RWPE2 (cell line): ENCODE measurements at regions not wholly inside any gene's neighbourhood (a gene's known extent, or its start where the extent isn't known, plus 50 kb on each side); places are given as distances from the start of the nearest gene placed in this dataset.

Experiments used
- ATAC-seq: fragments of 200-7000 bp; cut with Tn5 transposase; 3 replicates; pipeline ENCODE4 v1.9.1; 2021; ENCODE audit warnings: low read depth
- DNase-seq: peaks from one replicate; pipeline ENCODE4 v3.0.0-alpha.2; 2020; ENCODE audit warnings: low spot score
- H3K27ac ChIP-seq: fragments of 450-650 bp; 2 replicates; pipeline ENCODE4 v1.5.1; 2017; ENCODE audit warnings: mild to moderate bottlenecking; ENCODE audit not compliant: poor library complexity, severe bottlenecking
- H3K27me3 ChIP-seq: fragments of 250-450 bp; sonication (Bioruptor Pico); 2 replicates; pipeline ENCODE4 v1.5.1; 2021; ENCODE audit warnings: mild to moderate bottlenecking, moderate library complexity; ENCODE audit not compliant: insufficient read depth, poor library complexity, severe bottlenecking
- H3K36me3 ChIP-seq: fragments of 250-450 bp; sonication (Bioruptor Pico); 2 replicates; pipeline ENCODE4 v1.5.1; 2020; ENCODE audit warnings: low read depth, mild to moderate bottlenecking, moderate library complexity
- H3K4me1 ChIP-seq: fragments of 250-450 bp; sonication (Bioruptor Pico); 2 replicates; pipeline ENCODE4 v1.5.1; 2021; ENCODE audit warnings: mild to moderate bottlenecking, moderate library complexity; ENCODE audit not compliant: insufficient read depth, poor library complexity, severe bottlenecking
- H3K4me3 ChIP-seq: fragments of 250-450 bp; sonication (Bioruptor Pico); 2 replicates; pipeline ENCODE4 v1.5.1; 2021; ENCODE audit warnings: mild to moderate bottlenecking, moderate library complexity; ENCODE audit not compliant: severe bottlenecking
- H3K9me3 ChIP-seq: fragments of 250-450 bp; sonication (Bioruptor Pico); 2 replicates; pipeline ENCODE4 v1.5.1; 2021; ENCODE audit warnings: mild to moderate bottlenecking, moderate library complexity; ENCODE audit not compliant: severe bottlenecking
- TF ChIP-seq, protein P1 (sequence below): fragments of 450-650 bp; IDR thresholded peaks from one replicate; pipeline ENCODE4 v1.5.1; 2017; ENCODE audit warnings: mild to moderate bottlenecking, moderate library complexity; ENCODE audit not compliant: poor library complexity, severe bottlenecking

DNA sequence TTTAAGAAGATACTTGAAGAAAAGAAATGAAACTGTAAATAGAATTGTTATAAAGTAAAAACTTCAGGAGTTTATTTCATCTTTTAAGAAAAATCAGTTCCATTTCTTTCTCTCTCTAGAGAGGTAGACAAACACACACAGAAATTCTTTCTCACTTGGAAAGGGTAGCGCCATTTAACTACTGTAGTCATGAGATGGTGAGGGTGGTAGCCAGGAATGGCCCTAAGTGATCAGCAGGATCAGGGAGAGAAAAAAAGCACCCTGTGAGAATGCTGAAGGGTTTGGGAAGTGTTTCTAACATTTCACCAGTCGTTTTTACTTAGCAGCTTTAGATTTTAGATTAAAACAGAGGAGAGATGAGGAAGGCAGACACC is 205.7 kb upstream of the RUNX1 start:
- peaks cover 43% of the 10 kb centered on the region for H3K4me1 ChIP-seq
- DNase-seq (no peak), ATAC-seq (no peak)
- no peak overlapping the region for H3K4me3 ChIP-seq
- TF ChIP-seq, protein P1, sequence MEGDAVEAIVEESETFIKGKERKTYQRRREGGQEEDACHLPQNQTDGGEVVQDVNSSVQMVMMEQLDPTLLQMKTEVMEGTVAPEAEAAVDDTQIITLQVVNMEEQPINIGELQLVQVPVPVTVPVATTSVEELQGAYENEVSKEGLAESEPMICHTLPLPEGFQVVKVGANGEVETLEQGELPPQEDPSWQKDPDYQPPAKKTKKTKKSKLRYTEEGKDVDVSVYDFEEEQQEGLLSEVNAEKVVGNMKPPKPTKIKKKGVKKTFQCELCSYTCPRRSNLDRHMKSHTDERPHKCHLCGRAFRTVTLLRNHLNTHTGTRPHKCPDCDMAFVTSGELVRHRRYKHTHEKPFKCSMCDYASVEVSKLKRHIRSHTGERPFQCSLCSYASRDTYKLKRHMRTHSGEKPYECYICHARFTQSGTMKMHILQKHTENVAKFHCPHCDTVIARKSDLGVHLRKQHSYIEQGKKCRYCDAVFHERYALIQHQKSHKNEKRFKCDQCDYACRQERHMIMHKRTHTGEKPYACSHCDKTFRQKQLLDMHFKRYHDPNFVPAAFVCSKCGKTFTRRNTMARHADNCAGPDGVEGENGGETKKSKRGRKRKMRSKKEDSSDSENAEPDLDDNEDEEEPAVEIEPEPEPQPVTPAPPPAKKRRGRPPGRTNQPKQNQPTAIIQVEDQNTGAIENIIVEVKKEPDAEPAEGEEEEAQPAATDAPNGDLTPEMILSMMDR, result no peak
- no peaks in the 10 kb centered on the region for H3K27me3 ChIP-seq
- H3K36me3 ChIP-seq, result no peaks in the 10 kb centered on the region
- peak overlapping the region; percentile 96 for H3K27ac ChIP-seq
- peaks cover 4% of the 10 kb centered on the region for H3K9me3 ChIP-seq

DNA sequence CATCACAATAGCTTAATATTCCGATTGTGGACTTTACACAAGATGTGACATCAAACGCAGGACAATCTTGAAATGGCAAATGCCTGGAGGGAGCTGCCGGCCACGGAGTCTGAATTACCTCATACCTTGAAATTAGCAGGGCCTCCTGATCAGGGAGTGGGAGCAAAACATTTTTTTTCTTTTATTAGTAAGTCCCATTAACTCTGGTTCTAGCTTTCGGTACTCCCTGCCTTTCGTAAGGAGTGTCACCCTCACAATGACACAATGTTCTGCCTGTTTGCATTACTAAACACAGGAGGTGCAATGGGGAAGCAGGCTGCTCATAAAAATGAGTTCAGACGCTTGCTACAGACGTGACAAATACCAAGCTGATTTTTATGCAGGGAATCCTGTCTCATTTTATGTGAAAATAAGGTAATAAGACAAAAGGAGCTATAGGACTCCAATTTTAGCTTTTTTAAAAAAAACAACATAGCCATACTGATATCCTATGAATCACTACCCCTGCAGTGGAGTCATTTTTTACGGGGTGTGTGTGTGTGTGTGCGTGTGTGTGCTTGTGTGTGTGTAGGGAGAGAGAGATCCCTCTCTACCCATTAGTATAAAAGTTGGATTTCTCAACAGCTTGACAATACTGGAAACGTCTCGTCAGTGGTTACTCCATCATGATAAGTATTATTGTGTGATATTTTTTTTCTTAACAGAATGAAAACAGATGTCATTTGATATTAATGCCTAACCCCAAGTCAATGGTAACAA is 205.1 kb upstream of the RUNX1 start:
- H3K9me3 ChIP-seq, result peaks cover 4% of the 10 kb centered on the region
- DNase-seq (no peak), ATAC-seq (no peak)
- no peaks in the 10 kb centered on the region for H3K27me3 ChIP-seq
- no peak overlapping the region for H3K4me3 ChIP-seq
- H3K36me3 ChIP-seq, result no peaks in the 10 kb centered on the region
- peak overlapping the region; percentile 96 for H3K27ac ChIP-seq
- H3K4me1 ChIP-seq, result peaks cover 47% of the 10 kb centered on the region
- TF ChIP-seq, protein P1, result no peak

DNA sequence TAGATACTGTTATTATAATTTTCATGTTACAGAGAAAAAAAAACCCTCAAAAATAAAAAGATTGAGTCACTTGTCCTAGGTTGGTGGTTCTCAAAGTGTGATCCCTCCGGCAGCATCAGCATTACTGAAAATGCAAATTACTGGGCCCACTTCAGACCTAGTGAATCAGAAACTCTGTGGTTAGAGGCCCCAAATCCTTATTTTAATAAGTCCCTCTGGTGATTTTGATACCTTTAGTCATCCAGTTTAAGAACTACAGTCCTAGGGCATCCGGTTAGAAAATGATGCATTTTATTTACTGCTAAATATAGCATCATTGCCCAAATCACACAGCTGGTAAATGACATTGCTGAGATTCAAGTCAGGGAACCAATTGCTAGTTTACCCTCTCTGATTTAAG is 203.7 kb upstream of the RUNX1 start:
- peak overlapping the region; percentile 96 for H3K27ac ChIP-seq
- H3K4me3 ChIP-seq, result no peak overlapping the region
- ATAC-seq, result no peak
- peaks cover 45% of the 10 kb centered on the region for H3K4me1 ChIP-seq
- no peaks in the 10 kb centered on the region for H3K27me3 ChIP-seq
- peaks cover 4% of the 10 kb centered on the region for H3K9me3 ChIP-seq
- no peaks in the 10 kb centered on the region for H3K36me3 ChIP-seq
- DNase-seq, result no peak
- TF ChIP-seq, protein P1, result no peak

DNA sequence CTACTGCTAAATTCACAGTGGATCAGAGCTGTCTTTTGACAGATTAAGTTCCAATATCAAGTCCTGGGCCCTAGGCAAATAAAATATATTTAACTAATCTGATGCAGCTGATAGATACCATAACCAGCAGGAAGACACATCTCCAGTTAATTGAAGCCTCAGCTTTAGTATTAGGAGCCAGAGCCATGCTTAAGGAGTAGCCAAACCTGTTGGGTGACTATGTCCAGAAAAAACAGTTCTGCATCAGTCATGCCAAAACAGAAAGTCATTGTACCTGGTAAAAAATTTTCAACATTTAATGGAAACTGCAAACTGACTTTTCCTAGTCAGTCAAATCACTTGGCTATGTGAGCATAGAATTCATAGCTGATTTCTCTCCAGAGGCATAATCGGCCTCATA is 200.5 kb upstream of the RUNX1 start:
- no peak for DNase-seq
- peaks cover 4% of the 10 kb centered on the region for H3K9me3 ChIP-seq

More for the DNA sequence above, 200.5 kb upstream of the RUNX1 start:
- H3K27ac ChIP-seq, result no peak overlapping the region
- peak; percentile 46; the same call in 1 of the 3 replicates for ATAC-seq
- no peak overlapping the region for H3K4me3 ChIP-seq
- H3K4me1 ChIP-seq, result peaks cover 19% of the 10 kb centered on the region
- TF ChIP-seq, protein P1, result no peak
- H3K36me3 ChIP-seq, result no peaks in the 10 kb centered on the region
- H3K27me3 ChIP-seq, result no peaks in the 10 kb centered on the region
